ENCODE measurements at regions not wholly inside any gene's neighbourhood (a gene's known extent, or its start where the extent isn't known, plus 50 kb on each side); places are given as distances from the start of the nearest gene placed in this dataset.
"Not testable (repeated sequence)": the region's sequence is repeated elsewhere in the genome, so short reads cannot be mapped to it uniquely, and the experiment has no call there.

- DNase-seq: no peak
Observed at GRCh38 chr5:92852219-92852618, 728.8 kb downstream of the NR2F1-AS1 start.

- DNase-seq: no peak
Observed at GRCh38 chr5:92850886-92851285, 730.1 kb downstream of the NR2F1-AS1 start.

GRCh38 chr5:92849756-92850155 lies 731.3 kb downstream of the NR2F1-AS1 start:
- DNase-seq: no peak

- DNase-seq: no peak
Observed at GRCh38 chr5:92841604-92842155, 739.3 kb downstream of the NR2F1-AS1 start.

- DNase-seq: no peak
Observed at GRCh38 chr5:92838253-92838652, 742.8 kb downstream of the NR2F1-AS1 start.

GRCh38 chr5:92836855-92837755 lies 743.9 kb downstream of the NR2F1-AS1 start:
- peak; percentile 27 for DNase-seq

- DNase-seq: no peak
Observed at GRCh38 chr5:92835712-92836111, 745.3 kb downstream of the NR2F1-AS1 start.

- not testable (repeated sequence) for DNase-seq
Observed at GRCh38 chr5:92823551-92823950, 757.5 kb downstream of the NR2F1-AS1 start.

GRCh38 chr5:92822183-92822582 lies 758.8 kb downstream of the NR2F1-AS1 start:
- no peak for DNase-seq

GRCh38 chr5:92809855-92810465 lies 771.1 kb downstream of the NR2F1-AS1 start:
- DNase-seq: no peak

GRCh38 chr5:92808474-92808873 lies 772.5 kb downstream of the NR2F1-AS1 start:
- DNase-seq: no peak

GRCh38 chr5:92807085-92807484 lies 773.9 kb downstream of the NR2F1-AS1 start:
- no peak for DNase-seq

GRCh38 chr5:92805446-92805845 lies 775.6 kb downstream of the NR2F1-AS1 start:
- no peak for DNase-seq

- no peak for DNase-seq
Observed at GRCh38 chr5:92801911-92802310, 779.1 kb downstream of the NR2F1-AS1 start.

GRCh38 chr5:92800365-92800764 lies 780.7 kb downstream of the NR2F1-AS1 start:
- no peak for DNase-seq

- DNase-seq: no peak
Observed at GRCh38 chr5:92795633-92796032, 785.4 kb downstream of the NR2F1-AS1 start.

GRCh38 chr5:92780057-92780456 lies 801.0 kb downstream of the NR2F1-AS1 start:
- no peak for DNase-seq

- DNase-seq: no peak
Observed at GRCh38 chr5:92779536-92779935, 801.5 kb downstream of the NR2F1-AS1 start.

- DNase-seq: no peak
Observed at GRCh38 chr5:92778261-92778660, 802.8 kb downstream of the NR2F1-AS1 start.

- DNase-seq: no peak
Observed at GRCh38 chr5:92777421-92777820, 803.6 kb downstream of the NR2F1-AS1 start.

GRCh38 chr5:92775711-92776615 lies 805.1 kb downstream of the NR2F1-AS1 start:
- no peak for DNase-seq

- no peak for DNase-seq
Observed at GRCh38 chr5:92769978-92770377, 811.0 kb downstream of the NR2F1-AS1 start.

- no peak for DNase-seq
Observed at GRCh38 chr5:92761585-92761984, 819.4 kb downstream of the NR2F1-AS1 start.
